GM19025 (cell line): ENCODE measurements at regions not wholly inside any gene's neighbourhood (a gene's known extent, or its start where the extent isn't known, plus 50 kb on each side); places are given as distances from the start of the nearest gene placed in this dataset.
"Not testable (repeated sequence)": the region's sequence is repeated elsewhere in the genome, so short reads cannot be mapped to it uniquely, and the experiment has no call there.

ENCODE experiments used
- ATAC-seq: cut with Tn5 transposase; IDR thresholded peaks from one replicate; pipeline ENCODE4 v1.9.1; 2021; ENCODE audit warnings: mild to moderate bottlenecking, low read depth, moderate library complexity; ENCODE audit not compliant: unreplicated experiment

DNA sequence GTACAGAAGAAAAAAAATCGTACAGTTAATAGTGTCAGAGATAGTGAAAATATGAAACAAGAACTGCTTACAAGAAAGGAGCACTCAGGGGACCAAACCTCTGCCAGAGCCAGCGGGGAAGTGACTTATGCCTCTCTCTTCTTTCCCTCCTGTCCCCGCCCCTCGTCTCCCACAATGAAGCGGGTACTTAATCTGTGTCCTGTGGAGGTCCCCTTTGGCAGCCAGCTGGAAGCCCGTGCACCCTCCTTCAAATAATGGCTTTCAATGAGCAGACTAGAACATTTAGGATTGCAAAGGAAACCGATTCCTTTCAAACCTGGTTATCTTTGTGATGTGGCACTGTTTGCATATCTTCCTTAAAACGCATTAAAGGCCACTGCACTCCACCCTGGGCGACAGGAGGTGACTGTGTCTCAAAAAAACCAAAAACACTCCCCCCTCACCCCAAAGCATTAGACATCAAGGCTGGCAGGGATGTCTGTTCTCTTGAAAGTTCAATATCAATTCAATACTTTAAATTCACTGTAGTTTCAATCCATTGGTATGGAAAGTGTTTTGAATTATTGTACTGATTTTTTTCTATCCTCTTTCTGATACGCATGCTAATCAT lies 51.7 kb downstream of the PPIAL4C start:
- ATAC-seq, result not testable (repeated sequence)

- ATAC-seq, result peak; percentile 94
These were observed 52.9 kb downstream of the PPIAL4C start for GRCh38 chr1:149636286-149637122.

DNA sequence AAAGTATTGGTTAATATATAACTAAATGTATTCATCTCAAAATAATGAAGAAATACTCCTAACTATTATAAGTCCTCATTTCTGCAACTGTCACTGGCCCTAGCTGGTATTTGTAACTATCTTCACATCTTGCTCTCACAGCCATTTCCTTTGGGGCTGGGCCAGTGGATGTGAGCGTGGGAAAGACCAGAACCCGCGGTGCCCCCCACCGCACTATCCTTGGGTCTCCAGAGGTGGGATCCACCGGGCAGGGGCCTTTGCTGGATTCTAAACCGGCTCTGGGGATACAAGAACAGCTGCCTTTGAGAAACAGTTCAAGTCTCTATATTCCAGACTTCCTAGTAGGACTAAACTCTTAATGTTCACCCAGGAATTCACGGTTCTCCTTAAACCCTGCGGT lies 54.8 kb downstream of the PPIAL4C start:
- not testable (repeated sequence) for ATAC-seq

DNA sequence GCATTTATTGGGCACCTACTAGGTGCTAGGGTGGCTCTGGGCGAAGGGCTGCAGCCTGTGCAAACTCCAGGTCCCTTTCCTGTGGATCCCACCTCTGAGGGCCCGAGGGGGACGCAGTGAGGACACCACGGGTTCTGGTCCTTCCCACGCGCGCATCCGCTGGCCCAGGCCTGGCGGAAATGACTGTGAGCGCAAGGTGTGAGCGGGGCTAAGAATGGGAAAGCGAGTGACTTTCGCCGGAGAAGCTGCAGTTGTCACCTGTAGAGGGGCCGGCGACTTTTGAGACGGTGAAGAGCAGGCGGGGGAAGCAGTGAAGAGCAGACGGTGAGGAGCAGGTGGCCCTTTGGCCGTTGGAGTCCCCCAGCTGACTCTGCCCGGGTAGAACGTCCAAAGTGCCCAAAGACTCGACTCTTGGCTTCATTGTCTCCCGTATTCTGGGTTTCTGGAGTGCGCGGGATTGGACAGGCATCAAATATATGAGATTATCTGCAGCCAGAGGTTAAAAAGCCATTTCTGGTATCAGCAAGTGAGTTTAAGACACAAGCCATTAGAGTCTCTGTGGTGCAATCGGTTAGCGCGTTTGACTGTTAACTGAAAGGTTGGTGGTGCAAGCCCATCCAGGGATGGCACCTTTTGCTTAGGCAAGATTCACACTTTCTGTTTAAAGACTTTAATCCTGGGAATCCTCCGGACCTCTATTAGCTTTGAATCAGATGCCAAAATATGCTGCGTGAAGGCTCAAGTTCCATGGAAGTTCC lies 55.4 kb downstream of the PPIAL4C start:
- ATAC-seq, result not testable (repeated sequence)

- not testable (repeated sequence) for ATAC-seq
These were observed 57.5 kb downstream of the PPIAL4C start for GRCh38 chr1:149641179-149641578.

DNA sequence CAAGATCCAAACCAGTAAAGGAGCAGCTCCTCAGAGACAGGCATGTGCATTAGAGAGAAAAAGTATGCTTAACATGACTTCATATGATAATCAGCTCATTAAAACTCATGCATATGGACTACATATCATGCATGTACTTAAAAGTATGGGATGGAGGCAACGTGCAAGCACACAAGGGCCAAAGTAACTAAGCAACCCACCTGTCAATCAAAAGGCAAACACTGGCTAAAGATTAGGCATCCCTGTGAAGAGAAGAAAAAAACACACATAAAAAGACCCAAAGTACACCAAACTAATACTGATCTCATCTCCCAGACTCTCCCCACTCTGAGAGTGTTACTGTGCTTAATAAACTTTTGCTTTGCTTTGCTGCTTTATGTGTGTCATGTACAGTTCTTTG lies 61.2 kb downstream of the PPIAL4C start:
- ATAC-seq, result not testable (repeated sequence)

DNA sequence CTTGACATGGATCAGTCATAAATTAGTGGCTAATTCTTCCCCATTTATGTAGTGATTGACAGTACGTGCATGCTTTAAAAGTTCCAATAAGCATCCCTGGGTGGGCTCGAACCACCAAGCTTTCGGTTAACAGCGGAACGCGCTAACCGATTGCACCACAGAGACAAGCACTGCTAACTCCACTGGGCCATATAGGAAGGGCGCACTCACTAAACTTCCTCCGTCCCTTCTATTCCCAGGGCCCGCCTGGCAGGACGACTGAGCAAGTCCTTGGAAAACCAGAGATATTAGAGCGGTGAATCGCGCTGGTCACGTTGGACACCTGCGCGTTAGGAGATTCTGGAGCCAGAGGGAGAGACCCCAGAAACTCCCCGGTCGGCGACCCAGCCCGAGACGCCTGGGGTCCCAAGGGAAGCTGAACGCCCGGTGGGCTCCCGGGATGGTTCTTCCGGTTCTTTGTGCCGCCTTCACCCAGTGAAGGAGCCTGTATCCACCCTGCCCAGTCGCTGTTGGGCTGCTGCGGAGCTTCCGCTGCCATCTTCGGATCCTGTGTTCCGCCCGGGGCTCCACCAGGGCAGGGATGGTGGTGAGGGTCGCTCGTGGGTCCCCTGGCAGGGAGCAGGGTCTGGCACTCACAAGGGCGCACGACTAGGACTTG lies 62.8 kb downstream of the PPIAL4C start:
- ATAC-seq, result not testable (repeated sequence)

DNA sequence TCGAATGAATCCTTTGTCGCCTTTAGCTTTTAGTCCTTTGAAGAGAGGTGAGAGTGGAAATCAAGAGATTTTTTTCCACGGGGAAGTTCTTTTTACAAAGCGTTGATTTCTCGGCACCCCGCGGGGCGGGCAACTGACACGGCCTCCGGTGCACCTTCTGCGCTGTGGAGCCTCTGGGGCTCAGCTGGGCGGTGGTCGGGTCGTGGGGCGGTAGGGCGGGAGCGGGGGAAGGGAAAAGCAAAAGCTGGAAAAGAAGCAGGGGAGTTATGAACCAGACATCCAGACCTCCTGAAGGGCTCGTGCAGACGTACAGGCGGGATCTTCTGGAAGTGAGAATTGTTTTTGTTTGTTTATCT lies 63.3 kb downstream of the PPIAL4C start:
- ATAC-seq, result not testable (repeated sequence)

DNA sequence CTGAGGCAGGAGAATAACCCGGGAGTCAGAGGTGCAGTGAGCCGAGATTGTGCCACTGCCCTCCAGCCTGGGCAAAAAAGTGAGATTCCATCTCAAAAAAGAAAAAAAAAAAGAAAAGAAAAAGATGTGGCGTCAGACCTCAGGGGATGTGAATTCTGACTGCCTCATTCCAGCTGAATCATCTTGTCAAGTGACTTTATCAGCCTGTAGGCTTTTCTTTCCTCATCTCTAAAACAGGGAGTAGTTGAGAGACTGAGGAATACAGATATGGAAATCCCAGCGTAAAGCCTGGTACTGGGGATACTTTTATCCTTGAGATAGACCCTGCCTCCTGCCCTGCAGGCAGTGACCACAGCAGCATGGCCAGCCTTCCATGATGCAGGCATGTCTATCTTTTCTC lies 74.1 kb downstream of the PPIAL4C start:
- ATAC-seq, result not testable (repeated sequence)

GRCh38 chr1:149658175-149658574 lies 74.5 kb downstream of the PPIAL4C start:
- not testable (repeated sequence) for ATAC-seq

GRCh38 chr1:149664624-149665023 lies 81.0 kb downstream of the PPIAL4C start:
- not testable (repeated sequence) for ATAC-seq

- ATAC-seq, result not testable (repeated sequence)
These were observed 81.4 kb downstream of the PPIAL4C start for GRCh38 chr1:149665033-149665432.

DNA sequence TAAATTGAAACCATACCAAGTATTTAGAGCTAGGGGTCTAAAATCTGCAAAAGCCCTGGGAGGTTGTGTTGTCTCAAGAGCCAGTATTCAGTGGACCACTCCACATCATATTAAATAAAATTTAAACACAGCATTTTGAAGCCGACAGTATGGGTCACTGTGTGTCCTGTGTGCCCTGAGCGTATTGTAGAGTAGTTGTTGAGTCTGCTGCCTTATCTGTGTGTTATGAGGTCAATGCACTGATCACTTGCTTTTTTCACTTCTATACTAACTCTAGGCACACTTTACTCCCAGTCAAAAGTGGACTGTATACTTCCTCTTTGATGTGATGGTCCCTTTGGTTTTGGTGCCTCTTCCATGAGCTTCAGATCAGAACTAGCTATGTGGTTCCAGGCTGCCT lies 81.9 kb downstream of the PPIAL4C start:
- ATAC-seq, result not testable (repeated sequence)

DNA sequence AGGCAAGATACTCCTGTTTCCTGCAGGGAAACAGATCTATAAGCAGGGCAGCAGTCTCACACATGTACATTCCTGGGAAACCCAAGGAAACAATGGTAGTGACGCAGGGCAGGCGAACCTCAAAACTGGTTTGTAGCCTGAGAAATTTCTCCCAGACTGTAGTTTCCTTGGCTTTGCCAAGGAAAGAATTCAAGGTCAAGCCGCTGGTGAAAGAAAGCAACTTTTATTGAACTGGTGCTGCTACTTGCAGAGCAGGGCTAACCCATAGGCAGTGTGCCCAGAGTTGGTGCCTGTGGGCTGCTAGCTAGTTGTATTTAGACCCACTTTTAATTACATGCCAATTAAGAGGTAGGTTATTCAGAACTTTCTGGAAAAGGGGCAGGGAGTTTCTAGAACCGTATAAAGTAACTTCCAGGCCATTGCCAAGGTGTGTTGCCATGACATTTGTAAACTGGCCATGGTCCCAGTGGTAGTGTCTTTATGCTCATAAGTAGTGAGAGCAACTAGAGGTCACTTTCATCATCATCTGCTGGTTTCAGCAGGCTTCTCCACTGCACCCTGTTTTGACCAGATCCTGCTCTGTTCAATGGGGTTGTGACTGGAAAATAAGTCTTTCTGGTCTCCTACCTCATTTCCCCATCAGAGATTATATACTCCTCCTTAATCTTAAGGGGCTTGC lies 89.7 kb downstream of the PPIAL4C start:
- not testable (repeated sequence) for ATAC-seq

DNA sequence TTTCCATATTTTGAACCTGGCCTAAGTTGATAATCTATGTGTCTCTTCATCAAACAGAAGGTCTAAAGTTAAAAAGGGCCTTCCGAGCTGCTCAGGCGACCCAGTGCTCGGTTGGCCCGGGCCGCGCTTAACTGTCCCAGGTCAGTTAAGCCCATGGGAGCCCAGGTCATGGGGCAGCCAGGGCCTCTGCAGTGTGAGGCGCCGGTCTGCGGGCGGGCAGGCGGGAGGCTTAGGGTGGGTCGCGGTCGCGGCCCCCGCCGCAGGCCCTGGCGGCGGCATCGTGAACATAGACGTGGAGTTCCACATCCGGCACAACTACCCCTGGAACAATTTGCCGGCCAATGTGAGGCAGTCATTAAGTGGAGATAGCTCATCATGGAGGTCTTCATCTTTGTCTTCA lies 91.3 kb downstream of the PPIAL4C start:
- ATAC-seq, result not testable (repeated sequence)

DNA sequence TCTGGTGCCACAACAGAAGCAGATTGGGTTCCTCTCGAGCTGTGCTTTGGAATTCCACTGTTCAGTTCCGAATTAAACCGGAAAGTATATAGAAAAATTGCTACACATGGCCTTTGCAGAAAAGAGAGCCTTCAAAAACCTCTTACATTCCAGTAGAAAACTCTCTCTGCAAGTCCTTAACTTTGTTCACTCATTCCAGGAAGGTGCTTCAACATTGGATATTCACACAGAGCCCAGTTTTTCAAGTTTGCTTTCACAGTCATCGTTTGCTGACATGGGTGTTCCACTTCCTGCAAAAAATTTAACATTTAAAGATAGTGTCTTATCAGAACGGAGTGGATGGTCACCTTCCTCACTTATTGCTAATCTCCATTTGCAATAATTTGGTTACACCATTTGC lies 93.7 kb downstream of the PPIAL4C start:
- not testable (repeated sequence) for ATAC-seq

DNA sequence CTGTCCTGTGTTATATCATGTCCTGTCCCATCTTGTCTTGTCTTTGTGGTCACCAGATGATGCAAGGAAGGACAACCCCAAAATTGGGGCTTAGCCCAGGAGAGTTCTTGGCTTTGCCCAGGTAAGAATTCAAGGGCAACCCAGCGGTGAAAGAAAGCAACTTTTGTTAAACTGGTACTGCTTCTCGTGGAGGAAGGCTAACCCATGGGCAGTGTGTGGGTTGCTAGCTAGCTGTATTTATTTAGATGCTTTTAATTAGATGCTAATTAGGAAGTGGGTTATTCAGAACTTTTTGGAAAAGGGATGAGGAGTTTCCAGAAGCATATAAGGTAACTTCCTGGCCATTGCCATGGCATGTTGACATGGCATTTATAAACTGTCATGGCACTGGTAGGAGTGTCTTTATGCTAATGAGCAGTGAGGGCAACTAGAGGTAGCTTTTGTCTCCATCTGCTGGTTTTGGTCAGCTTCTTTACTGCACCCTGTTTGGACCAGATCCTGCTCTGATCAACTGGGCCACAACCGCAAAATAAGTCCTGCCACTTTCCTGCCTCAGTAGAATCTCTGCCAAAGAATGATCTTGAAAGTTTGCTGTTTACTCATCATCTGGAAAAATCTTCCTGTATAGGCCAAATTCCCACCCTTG lies 95.8 kb upstream of the FCGR1A start:
- ATAC-seq, result not testable (repeated sequence)

GRCh38 chr1:149691399-149691798 lies 91.1 kb upstream of the FCGR1A start:
- ATAC-seq, result not testable (repeated sequence)

- not testable (repeated sequence) for ATAC-seq
These were observed 89.5 kb upstream of the FCGR1A start for GRCh38 chr1:149692804-149693539.
